Neural progenitor cell (in vitro differentiated cells): ENCODE measurements at regions not wholly inside any gene's neighbourhood (a gene's known extent, or its start where the extent isn't known, plus 50 kb on each side); places are given as distances from the start of the nearest gene placed in this dataset.

ENCODE experiments used
- CTCF ChIP-seq: fragments of 200-600 bp; sonication (generic); IDR thresholded peaks from 2 replicates; pipeline ENCODE4 v1.5.1; 2017; ENCODE audit warnings: antibody characterized with exemption, mild to moderate bottlenecking
- EZH2 ChIP-seq: fragments of 200-600 bp; sonication (generic); IDR thresholded peaks from 2 replicates; pipeline ENCODE4 v1.6.1; 2017; ENCODE audit warnings: antibody characterized with exemption, mild to moderate bottlenecking, moderate library complexity

- TF ChIP-seq EZH2 (no peak), CTCF (no peak)
Measured at GRCh38 chr1:73639494-73639893, 558.5 kb downstream of the LRRIQ3 start.
